Cardiac muscle cell (in vitro differentiated cells and primary cell): ENCODE measurements at regions not wholly inside any gene's neighbourhood (a gene's known extent, or its start where the extent isn't known, plus 50 kb on each side); places are given as distances from the start of the nearest gene placed in this dataset.

ENCODE experiments used
- DNase-seq, 2 donors: peaks; one replicate each; pipeline versions ENCODE4 v3.0.0 to v3.0.0-alpha.2; 2010 to 2017; ENCODE audit warnings: low read depth in 1 of 2, low spot score in 1 of 2
- H3K27ac ChIP-seq: fragments of 200-600 bp; sonication (generic); 2 replicates; pipeline ENCODE4 v1.5.1; 2016
- H3K27me3 ChIP-seq: fragments of 200-600 bp; sonication (generic); 2 replicates; pipeline ENCODE4 v1.6.0; 2016; ENCODE audit warnings: control low read depth
- H3K36me3 ChIP-seq: fragments of 200-600 bp; sonication (generic); 2 replicates; pipeline ENCODE4 v1.5.1; 2016; ENCODE audit warnings: control low read depth
- H3K4me1 ChIP-seq: fragments of 200-600 bp; sonication (generic); 2 replicates; pipeline ENCODE4 v1.8.1; 2017; ENCODE audit warnings: low read depth, mild to moderate bottlenecking, mixed run types
- H3K4me3 ChIP-seq: fragments of 200-600 bp; sonication (generic); 2 replicates; pipeline ENCODE4 v1.5.1; 2016; ENCODE audit warnings: mild to moderate bottlenecking
- H3K9me3 ChIP-seq: fragments of 200-600 bp; sonication (generic); 2 replicates; pipeline ENCODE4 v1.5.1; 2017; ENCODE audit warnings: low read depth, mild to moderate bottlenecking, control low read depth
- CTCF ChIP-seq: IDR thresholded peaks from 2 replicates; pipeline ENCODE4 v1.5.1; 2012; ENCODE audit warnings: low read depth, mild to moderate bottlenecking, low read length

GRCh38 chr1:111045033-111045722 is 81.5 kb upstream of the LRIF1 start:
- Histone ChIP-seq H3K36me3 (no peaks in the 10 kb centered on the region), H3K4me3 (no peak overlapping the region), H3K4me1 (no peaks in the 10 kb centered on the region), H3K27me3 (no peaks in the 10 kb centered on the region), H3K9me3 (no peaks in the 10 kb centered on the region), H3K27ac (no peak overlapping the region)
- no peak for TF ChIP-seq CTCF
- peak in 1 of 2 donors; percentile 8 for DNase-seq

GRCh38 chr1:111032295-111032897 is 68.7 kb upstream of the LRIF1 start:
- H3K27me3 ChIP-seq = no peaks in the 10 kb centered on the region
- peak; percentile 44 to 45 for DNase-seq
- no peaks in the 10 kb centered on the region for H3K4me1 ChIP-seq
- peak; percentile 75 for TF ChIP-seq CTCF
- no peak overlapping the region for H3K27ac ChIP-seq
- no peak overlapping the region for H3K4me3 ChIP-seq
- no peaks in the 10 kb centered on the region for H3K9me3 ChIP-seq
- H3K36me3 ChIP-seq = no peaks in the 10 kb centered on the region

- H3K27ac ChIP-seq = no peak overlapping the region
- no peaks in the 10 kb centered on the region for H3K9me3 ChIP-seq
- no peak overlapping the region for H3K4me3 ChIP-seq
- TF ChIP-seq CTCF = peak; percentile 90
- no peaks in the 10 kb centered on the region for H3K36me3 ChIP-seq
- DNase-seq = peak; percentile 50 to 74
- no peaks in the 10 kb centered on the region for H3K4me1 ChIP-seq
- H3K27me3 ChIP-seq = no peaks in the 10 kb centered on the region
Observed at GRCh38 chr1:111030590-111030989, 66.9 kb upstream of the LRIF1 start.

- no peaks in the 10 kb centered on the region for H3K9me3 ChIP-seq
- H3K36me3 ChIP-seq = no peaks in the 10 kb centered on the region
- no peak overlapping the region for H3K4me3 ChIP-seq
- H3K27me3 ChIP-seq = no peaks in the 10 kb centered on the region
- no peak for DNase-seq
- TF ChIP-seq CTCF = no peak
- H3K27ac ChIP-seq = no peak overlapping the region
- H3K4me1 ChIP-seq = no peaks in the 10 kb centered on the region
Observed at GRCh38 chr1:111025109-111025508, 61.4 kb upstream of the LRIF1 start.

- DNase-seq = no peak
- H3K4me1 ChIP-seq = no peaks in the 10 kb centered on the region
- H3K9me3 ChIP-seq = no peaks in the 10 kb centered on the region
- TF ChIP-seq CTCF = no peak
- H3K27me3 ChIP-seq = no peaks in the 10 kb centered on the region
- no peak overlapping the region for H3K27ac ChIP-seq
- no peak overlapping the region for H3K4me3 ChIP-seq
- no peaks in the 10 kb centered on the region for H3K36me3 ChIP-seq
Observed at GRCh38 chr1:111015222-111015621, 51.5 kb upstream of the LRIF1 start.
